H9 (cell line): ENCODE measurements at regions not wholly inside any gene's neighbourhood (a gene's known extent, or its start where the extent isn't known, plus 50 kb on each side); places are given as distances from the start of the nearest gene placed in this dataset.

Source experiments
- DNase-seq: peaks from one replicate; pipeline ENCODE4 v3.0.0-alpha.2; 2017
- H2AFZ ChIP-seq: one replicate; pipeline ENCODE4 v1.6.1; 2013; ENCODE audit warnings: mild to moderate bottlenecking, low read length, control low read depth, moderate library complexity
- H2AK5ac ChIP-seq: 2 replicates; pipeline ENCODE4 v1.6.1; 2013; ENCODE audit warnings: low read length, control low read depth, mixed read lengths; ENCODE audit not compliant: insufficient read length
- H2BK120ac ChIP-seq: one replicate; pipeline ENCODE4 v1.6.1; 2013; ENCODE audit warnings: low read depth, mild to moderate bottlenecking, low read length, control low read depth, inconsistent platforms; ENCODE audit not compliant: poor library complexity, severe bottlenecking
- H2BK12ac ChIP-seq: 2 replicates; pipeline ENCODE4 v1.6.1; 2013; ENCODE audit warnings: low read length, control low read depth, mixed read lengths, low read depth; ENCODE audit not compliant: insufficient read length
- H2BK15ac ChIP-seq: 2 replicates; pipeline ENCODE4 v1.6.1; 2013; ENCODE audit warnings: low read depth, low read length, control low read depth
- H2BK20ac ChIP-seq: one replicate; pipeline ENCODE4 v1.6.1; 2013; ENCODE audit warnings: low read depth, mild to moderate bottlenecking, low read length, control low read depth, inconsistent platforms; ENCODE audit not compliant: poor library complexity, severe bottlenecking
- H2BK5ac ChIP-seq: 2 replicates; pipeline ENCODE4 v1.6.1; 2013; ENCODE audit warnings: low read length, control low read depth, mixed read lengths; ENCODE audit not compliant: insufficient read length
- H3K14ac ChIP-seq: 2 replicates; pipeline ENCODE4 v1.6.1; 2013; ENCODE audit warnings: low read length, control low read depth; ENCODE audit not compliant: insufficient read depth
- H3K18ac ChIP-seq: 2 replicates; pipeline ENCODE4 v1.6.1; 2013; ENCODE audit warnings: low read depth, mild to moderate bottlenecking, mixed read lengths, low read length, control low read depth; ENCODE audit not compliant: insufficient read length
- H3K23ac ChIP-seq: 2 replicates; pipeline ENCODE4 v1.6.1; 2013; ENCODE audit warnings: low read length, control low read depth, mixed read lengths, low read depth; ENCODE audit not compliant: insufficient read length
- H3K23me2 ChIP-seq: 2 replicates; pipeline ENCODE4 v1.6.1; 2013; ENCODE audit warnings: low read depth, mild to moderate bottlenecking, mixed read lengths, low read length, control low read depth; ENCODE audit not compliant: insufficient read length, poor library complexity, severe bottlenecking
- H3K27ac ChIP-seq: 2 replicates; pipeline ENCODE4 v1.5.1; 2013; ENCODE audit warnings: low read length, control low read depth, mixed read lengths, low read depth; ENCODE audit not compliant: insufficient read length
- H3K27me3 ChIP-seq: 2 replicates; pipeline ENCODE4 v1.6.1; 2013; ENCODE audit warnings: low read length, control low read depth, inconsistent platforms; ENCODE audit not compliant: insufficient read depth
- H3K4ac ChIP-seq: 2 replicates; pipeline ENCODE4 v1.6.1; 2013; ENCODE audit warnings: low read depth, mild to moderate bottlenecking, control low read depth, inconsistent platforms, low read length, moderate library complexity
- H3K4me1 ChIP-seq: 2 replicates; pipeline ENCODE4 v1.6.1; 2013; ENCODE audit warnings: low read length, control low read depth, inconsistent platforms; ENCODE audit not compliant: insufficient read depth
- H3K4me2 ChIP-seq: 2 replicates; pipeline ENCODE4 v1.6.1; 2013; ENCODE audit warnings: low read length, control low read depth, mixed read lengths; ENCODE audit not compliant: insufficient read length, insufficient read depth
- H3K56ac ChIP-seq: 2 replicates; pipeline ENCODE4 v1.6.1; 2013; ENCODE audit warnings: low read depth, mild to moderate bottlenecking, mixed read lengths, low read length, control low read depth; ENCODE audit not compliant: insufficient read length
- H3K79me1 ChIP-seq: 2 replicates; pipeline ENCODE4 v1.6.1; 2013; ENCODE audit warnings: low read depth, mild to moderate bottlenecking, moderate library complexity, low read length, control low read depth, inconsistent platforms; ENCODE audit not compliant: insufficient read depth, poor library complexity, severe bottlenecking
- H3K79me2 ChIP-seq: 2 replicates; pipeline ENCODE4 v1.6.1; 2013; ENCODE audit warnings: low read length, control low read depth, inconsistent platforms; ENCODE audit not compliant: insufficient read depth
- H3K9ac ChIP-seq: 2 replicates; pipeline ENCODE4 v1.6.1; 2013; ENCODE audit warnings: low read length, control low read depth, mixed read lengths; ENCODE audit not compliant: insufficient read length; ENCODE audit errors: extremely low read depth
- H3K9me3 ChIP-seq: one replicate; pipeline ENCODE4 v1.6.1; 2013; ENCODE audit warnings: low read depth, low read length, inconsistent platforms; ENCODE audit not compliant: control insufficient read depth
- H3T11ph ChIP-seq: one replicate; pipeline ENCODE4 v1.6.1; 2013; ENCODE audit warnings: mild to moderate bottlenecking, low read length, control low read depth, inconsistent platforms
- H4K20me1 ChIP-seq: one replicate; pipeline ENCODE4 v1.6.1; 2013; ENCODE audit not compliant: control insufficient read depth, insufficient read length, insufficient read depth
- H4K5ac ChIP-seq: 2 replicates; pipeline ENCODE4 v1.6.1; 2013; ENCODE audit warnings: low read depth, mild to moderate bottlenecking, mixed read lengths, low read length, control low read depth; ENCODE audit not compliant: insufficient read length
- H4K8ac ChIP-seq: replicated peaks from 2 replicates; pipeline ENCODE4 v1.6.1; 2013; ENCODE audit warnings: low read length, control low read depth, mixed read lengths, low read depth; ENCODE audit not compliant: insufficient read length
- H4K91ac ChIP-seq: 2 replicates; pipeline ENCODE4 v1.6.1; 2013; ENCODE audit warnings: low read depth, mild to moderate bottlenecking, moderate library complexity, mixed read lengths, low read length, control low read depth; ENCODE audit not compliant: insufficient read length
- H3K27ac Mint-ChIP-seq, 3 experiments: 2 replicates in 2 of 3; 3 replicates in 1 of 3; pipeline ENCODE4 v1.8.0; 2020 to 2021; ENCODE audit warnings: mixed read lengths in 3 of 3, mild to moderate bottlenecking in 1 of 3, moderate library complexity in 1 of 3
- H3K27me3 Mint-ChIP-seq: 2 replicates; pipeline ENCODE4 v1.8.0; 2021; ENCODE audit warnings: low read depth, mild to moderate bottlenecking, moderate library complexity, mixed read lengths
- H3K36me3 Mint-ChIP-seq, 3 experiments: 2 replicates in 2 of 3; 3 replicates in 1 of 3; pipeline ENCODE4 v1.8.0; 2020 to 2021; ENCODE audit warnings: low read depth in 3 of 3, mixed read lengths in 3 of 3; ENCODE audit not compliant: insufficient read depth in 1 of 3
- H3K4me1 Mint-ChIP-seq, 2 experiments: 2 replicates each; pipeline ENCODE4 v1.8.0; 2020; ENCODE audit warnings: mixed read lengths in 2 of 2
- H3K4me3 Mint-ChIP-seq, 2 experiments: 2 replicates in 1 of 2; 3 replicates in 1 of 2; pipeline ENCODE4 v1.8.0; 2020 to 2021; ENCODE audit warnings: mild to moderate bottlenecking in 2 of 2, mixed read lengths in 2 of 2, moderate library complexity in 1 of 2
- H3K9me3 Mint-ChIP-seq, 2 experiments: 2 replicates in 1 of 2; 3 replicates in 1 of 2; pipeline ENCODE4 v1.8.0; 2020; ENCODE audit warnings: mild to moderate bottlenecking in 2 of 2, mixed read lengths in 2 of 2, moderate library complexity in 1 of 2
- TF ChIP-seq, protein P1 (sequence below): fragments of 200-600 bp; sonication (generic); conservative IDR thresholded peaks from 3 replicates; pipeline ENCODE4 v1.8.0; 2021; ENCODE audit warnings: antibody characterized with exemption, mild to moderate bottlenecking

DNA sequence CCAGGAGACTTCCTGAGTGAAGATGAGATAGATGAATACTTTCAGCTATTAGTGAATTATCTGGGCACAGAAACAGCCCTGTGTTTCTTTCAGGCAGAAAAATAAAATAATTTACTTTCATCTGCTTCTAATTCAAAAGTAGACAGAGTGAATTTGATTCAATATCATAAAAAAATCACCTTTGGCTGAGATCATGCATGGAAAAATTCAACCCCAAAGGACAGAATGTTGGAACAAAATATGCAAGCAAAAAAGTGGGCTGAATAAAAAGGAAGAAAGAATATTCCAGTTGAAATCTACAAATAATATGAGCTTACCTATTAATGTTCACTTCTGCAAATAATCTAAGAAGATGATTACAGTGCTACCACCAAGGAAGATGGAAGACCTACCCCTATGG lies 546.9 kb downstream of the TFAP2B start:
- Histone ChIP-seq H2BK5ac (no peak overlapping the region), H2BK20ac (no peak overlapping the region), H3K27me3 (no peaks in the 10 kb centered on the region), H4K8ac (no peak overlapping the region), H2BK15ac (no peak overlapping the region), H3K79me1 (no peaks in the 10 kb centered on the region), H3T11ph (no peak overlapping the region), H2AK5ac (no peak overlapping the region), H4K5ac (no peak overlapping the region), H3K9me3 (no peaks in the 10 kb centered on the region), H3K18ac (no peak overlapping the region), H3K4me2 (no peak overlapping the region), H4K91ac (no peak overlapping the region), H3K56ac (no peak overlapping the region), H3K23me2 (no peaks in the 10 kb centered on the region), H3K27ac (no peak overlapping the region), H3K4me1 (no peaks in the 10 kb centered on the region), H2BK120ac (no peak overlapping the region), H3K9ac (no peak overlapping the region), H4K20me1 (no peaks in the 10 kb centered on the region), H2BK12ac (no peak overlapping the region), H3K23ac (no peak overlapping the region), H3K4ac (no peak overlapping the region), H2AFZ (no peak overlapping the region), H3K79me2 (no peaks in the 10 kb centered on the region), H3K14ac (no peak overlapping the region)
- DNase-seq: no peak
- no peaks in the 10 kb centered on the region for H3K9me3 Mint-ChIP-seq
- no peaks in the 10 kb centered on the region for H3K27me3 Mint-ChIP-seq
- no peaks in the 10 kb centered on the region for H3K36me3 Mint-ChIP-seq
- TF ChIP-seq, protein P1, sequence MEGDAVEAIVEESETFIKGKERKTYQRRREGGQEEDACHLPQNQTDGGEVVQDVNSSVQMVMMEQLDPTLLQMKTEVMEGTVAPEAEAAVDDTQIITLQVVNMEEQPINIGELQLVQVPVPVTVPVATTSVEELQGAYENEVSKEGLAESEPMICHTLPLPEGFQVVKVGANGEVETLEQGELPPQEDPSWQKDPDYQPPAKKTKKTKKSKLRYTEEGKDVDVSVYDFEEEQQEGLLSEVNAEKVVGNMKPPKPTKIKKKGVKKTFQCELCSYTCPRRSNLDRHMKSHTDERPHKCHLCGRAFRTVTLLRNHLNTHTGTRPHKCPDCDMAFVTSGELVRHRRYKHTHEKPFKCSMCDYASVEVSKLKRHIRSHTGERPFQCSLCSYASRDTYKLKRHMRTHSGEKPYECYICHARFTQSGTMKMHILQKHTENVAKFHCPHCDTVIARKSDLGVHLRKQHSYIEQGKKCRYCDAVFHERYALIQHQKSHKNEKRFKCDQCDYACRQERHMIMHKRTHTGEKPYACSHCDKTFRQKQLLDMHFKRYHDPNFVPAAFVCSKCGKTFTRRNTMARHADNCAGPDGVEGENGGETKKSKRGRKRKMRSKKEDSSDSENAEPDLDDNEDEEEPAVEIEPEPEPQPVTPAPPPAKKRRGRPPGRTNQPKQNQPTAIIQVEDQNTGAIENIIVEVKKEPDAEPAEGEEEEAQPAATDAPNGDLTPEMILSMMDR: no peak
- no peak overlapping the region for H3K27ac Mint-ChIP-seq
- no peaks in the 10 kb centered on the region for H3K4me1 Mint-ChIP-seq
- no peak overlapping the region for H3K4me3 Mint-ChIP-seq
